Uterus (tissue), 3 donors: ENCODE measurements at regions not wholly inside any gene's neighbourhood (a gene's known extent, or its start where the extent isn't known, plus 50 kb on each side); places are given as distances from the start of the nearest gene placed in this dataset.
"Not testable (repeated sequence)": the region's sequence is repeated elsewhere in the genome, so short reads cannot be mapped to it uniquely, and the experiment has no call there.

ENCODE experiments used
- DNase-seq, 2 donors: peaks; one replicate each; pipeline ENCODE4 v3.0.0-alpha.2; 2019 to 2020
- H3K27ac ChIP-seq, 2 donors: fragments of 200-600 bp; sonication (generic); 1 replicate in 1 of 2; 2 replicates in 1 of 2; pipeline ENCODE4 v1.5.1; 2016 to 2018
- H3K27me3 ChIP-seq, 2 donors: fragments of 200-600 bp; sonication (generic); one replicate each; pipeline ENCODE4 v1.5.1; 2018 to 2019; ENCODE audit warnings: control low read depth in 1 of 2
- H3K36me3 ChIP-seq, 2 donors: fragments of 200-600 bp; sonication (generic); one replicate each; pipeline ENCODE4 v1.5.1; 2019; ENCODE audit warnings: control low read depth in 1 of 2
- H3K4me1 ChIP-seq, 2 donors: fragments of 200-600 bp; sonication (generic); one replicate each; pipeline ENCODE4 v1.5.1; 2018 to 2019; ENCODE audit warnings: control low read depth in 1 of 2
- H3K4me3 ChIP-seq, 2 donors: fragments of 200-600 bp; sonication (generic); 1 replicate in 1 of 2; 2 replicates in 1 of 2; pipeline ENCODE4 v1.5.1; 2018 to 2019; ENCODE audit warnings: mild to moderate bottlenecking in 1 of 2
- H3K9me3 ChIP-seq, 2 donors: fragments of 200-600 bp; sonication (generic); one replicate each; pipeline ENCODE4 v1.5.1; 2019; ENCODE audit warnings: control low read depth in 1 of 2
- POLR2A ChIP-seq, 2 donors: fragments of 450-650 bp; IDR thresholded peaks; one replicate each; pipeline ENCODE4 v1.6.1; 2016; ENCODE audit warnings: antibody characterized with exemption in 2 of 2, mild to moderate bottlenecking in 1 of 2, moderate library complexity in 1 of 2
- intact Hi-C: fragments of 100-400 bp; cut with DNase I; formaldehyde crosslinking; loops from one replicate; pipeline ENCODE4 v1.15.1; 2023; ENCODE audit warnings: low total_unique reads
- TF ChIP-seq, protein P1 (sequence below), 4 experiments: fragments of 200-600 bp in 2 of 4; fragments of 450-650 bp in 2 of 4; sonication (generic) in 2 of 4; IDR thresholded peaks; one replicate each; pipeline ENCODE4 v1.5.1; 2016 to 2019; ENCODE audit warnings: antibody characterized with exemption in 4 of 4, mild to moderate bottlenecking in 2 of 4, moderate library complexity in 1 of 4
- donor health status: DM: yes; HTN: yes; CAD: no.

GRCh38 chr2:145407-145806 is 99.1 kb upstream of the FAM110C start:
- H3K27ac ChIP-seq, result no peak overlapping the region
- no peaks in the 10 kb centered on the region for H3K27me3 ChIP-seq
- no peak overlapping the region for H3K4me3 ChIP-seq
- H3K9me3 ChIP-seq, result no peaks in the 10 kb centered on the region
- intact Hi-C loops, result no loop called here
- TF ChIP-seq POLR2A (IDR thresholded peaks at IDR 0.05), result no peak
- TF ChIP-seq, protein P1, sequence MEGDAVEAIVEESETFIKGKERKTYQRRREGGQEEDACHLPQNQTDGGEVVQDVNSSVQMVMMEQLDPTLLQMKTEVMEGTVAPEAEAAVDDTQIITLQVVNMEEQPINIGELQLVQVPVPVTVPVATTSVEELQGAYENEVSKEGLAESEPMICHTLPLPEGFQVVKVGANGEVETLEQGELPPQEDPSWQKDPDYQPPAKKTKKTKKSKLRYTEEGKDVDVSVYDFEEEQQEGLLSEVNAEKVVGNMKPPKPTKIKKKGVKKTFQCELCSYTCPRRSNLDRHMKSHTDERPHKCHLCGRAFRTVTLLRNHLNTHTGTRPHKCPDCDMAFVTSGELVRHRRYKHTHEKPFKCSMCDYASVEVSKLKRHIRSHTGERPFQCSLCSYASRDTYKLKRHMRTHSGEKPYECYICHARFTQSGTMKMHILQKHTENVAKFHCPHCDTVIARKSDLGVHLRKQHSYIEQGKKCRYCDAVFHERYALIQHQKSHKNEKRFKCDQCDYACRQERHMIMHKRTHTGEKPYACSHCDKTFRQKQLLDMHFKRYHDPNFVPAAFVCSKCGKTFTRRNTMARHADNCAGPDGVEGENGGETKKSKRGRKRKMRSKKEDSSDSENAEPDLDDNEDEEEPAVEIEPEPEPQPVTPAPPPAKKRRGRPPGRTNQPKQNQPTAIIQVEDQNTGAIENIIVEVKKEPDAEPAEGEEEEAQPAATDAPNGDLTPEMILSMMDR (IDR thresholded peaks at IDR 0.05), result no peak
- no peaks in the 10 kb centered on the region for H3K4me1 ChIP-seq
- no peaks in the 10 kb centered on the region for H3K36me3 ChIP-seq
- no peak for DNase-seq

DNA sequence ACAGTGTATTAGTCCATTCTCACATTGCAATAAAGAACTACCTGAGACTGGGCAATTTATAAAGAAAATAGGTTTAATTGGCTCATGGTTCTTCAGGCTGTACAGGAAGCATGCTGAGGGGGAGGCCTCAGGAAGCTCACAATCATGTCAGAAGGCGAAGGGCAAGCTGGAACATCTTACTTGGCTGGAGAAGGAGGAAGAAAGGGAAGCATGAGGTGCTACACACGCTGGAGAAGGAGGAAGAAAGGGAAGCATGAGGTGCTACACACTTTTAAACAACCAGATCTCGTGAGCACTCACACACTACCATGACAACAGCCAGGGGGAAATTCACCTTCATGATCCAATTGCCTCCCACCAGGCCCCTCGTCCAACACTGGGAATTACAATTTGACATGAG is 95.3 kb upstream of the FAM110C start:
- H3K4me3 ChIP-seq, result no peak overlapping the region
- no peak overlapping the region for H3K27ac ChIP-seq
- intact Hi-C loops, result no loop called here
- no peaks in the 10 kb centered on the region for H3K36me3 ChIP-seq
- H3K4me1 ChIP-seq, result no peaks in the 10 kb centered on the region
- TF ChIP-seq, protein P1 (IDR thresholded peaks at IDR 0.05), result no peak
- no peak for TF ChIP-seq POLR2A (IDR thresholded peaks at IDR 0.05)
- DNase-seq, result no peak
- H3K9me3 ChIP-seq, result no peaks in the 10 kb centered on the region
- no peaks in the 10 kb centered on the region for H3K27me3 ChIP-seq

- Histone ChIP-seq H3K36me3 (no peaks in the 10 kb centered on the region), H3K27ac (no peak overlapping the region), H3K27me3 (no peaks in the 10 kb centered on the region), H3K9me3 (no peaks in the 10 kb centered on the region), H3K4me3 (no peak overlapping the region), H3K4me1 (no peaks in the 10 kb centered on the region)
- TF ChIP-seq, protein P1 (IDR thresholded peaks at IDR 0.05), result no peak
- no peak for TF ChIP-seq POLR2A (IDR thresholded peaks at IDR 0.05)
- intact Hi-C loops, result no loop called here
- no peak for DNase-seq
These were observed 90.4 kb upstream of the FAM110C start for GRCh38 chr2:136666-137065.

DNA sequence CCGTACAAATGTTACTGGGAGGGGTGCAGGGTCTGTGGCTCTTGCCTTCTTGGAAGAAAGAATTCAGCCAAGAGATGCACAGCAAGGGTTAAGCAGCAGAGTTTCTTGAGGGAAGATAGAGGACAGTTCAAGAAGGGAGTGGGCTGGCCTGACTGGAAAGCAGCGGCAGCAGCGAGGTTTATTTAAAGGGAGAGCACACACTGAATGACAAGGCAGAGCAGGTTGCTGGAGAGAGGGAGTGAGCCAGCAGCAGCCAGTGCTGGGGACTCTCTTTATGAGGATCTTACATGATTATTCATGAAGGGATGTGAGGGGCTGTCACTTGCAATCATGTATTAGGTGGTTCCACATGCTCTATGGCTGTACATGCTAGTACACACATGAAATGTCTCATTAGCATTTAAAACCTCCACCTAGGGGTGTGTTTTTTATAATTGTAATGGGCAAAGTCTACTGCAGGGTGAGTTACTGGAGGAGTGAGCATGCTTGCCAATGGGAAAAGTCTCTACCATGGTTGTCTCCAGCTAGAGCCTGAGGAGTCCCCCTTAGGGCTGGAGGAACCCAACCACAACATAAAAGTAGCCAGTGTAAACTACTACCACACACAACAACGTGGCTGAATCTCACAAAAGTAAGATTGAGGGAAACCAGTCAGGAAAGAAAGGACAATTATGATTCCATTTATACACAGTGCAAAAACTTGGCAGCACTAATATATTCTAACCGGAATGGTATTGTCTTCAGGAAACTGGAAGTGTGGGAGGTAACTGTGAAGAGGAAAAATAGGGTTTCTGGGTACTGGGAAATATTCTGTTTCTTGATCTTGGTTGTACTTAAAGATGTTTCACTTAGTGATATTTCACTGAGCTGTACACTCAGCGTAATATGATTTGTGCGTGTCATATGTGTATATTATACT is 87.6 kb upstream of the FAM110C start:
- intact Hi-C loops, result no loop called here
- no peak overlapping the region for H3K4me3 ChIP-seq
- H3K27me3 ChIP-seq, result no peaks in the 10 kb centered on the region
- H3K36me3 ChIP-seq, result no peaks in the 10 kb centered on the region
- H3K4me1 ChIP-seq, result no peaks in the 10 kb centered on the region
- no peak overlapping the region for H3K27ac ChIP-seq
- TF ChIP-seq, protein P1 (IDR thresholded peaks at IDR 0.05), result no peak
- TF ChIP-seq POLR2A (IDR thresholded peaks at IDR 0.05), result no peak
- H3K9me3 ChIP-seq, result no peaks in the 10 kb centered on the region
- no peak for DNase-seq

- intact Hi-C loops, H3K27ac ChIP-seq: not testable (repeated sequence)
These were observed 80.5 kb upstream of the FAM110C start for GRCh38 chr2:126769-127168.

More at GRCh38 chr2:126769-127168, 80.5 kb upstream of the FAM110C start:
- not testable (repeated sequence) for H3K4me1 ChIP-seq, DNase-seq, H3K36me3 ChIP-seq, H3K27me3 ChIP-seq, H3K9me3 ChIP-seq, H3K4me3 ChIP-seq
